ENCODE measurements at regions not wholly inside any gene's neighbourhood (a gene's known extent, or its start where the extent isn't known, plus 50 kb on each side); places are given as distances from the start of the nearest gene placed in this dataset.
A peak's percentile ranks its signal among the peaks of the same experiment; 100 is the strongest.
"Not testable (repeated sequence)": the region's sequence is repeated elsewhere in the genome, so short reads cannot be mapped to it uniquely, and the experiment has no call there.

GRCh38 chr6:27544612-27545260 is 71.8 kb upstream of the ZNF184 start:
- Histone ChIP-seq H3K36me3 (ENCODE audit: control insufficient read depth, insufficient read depth, low read length) (no peaks in the 10 kb centered on the region), H3K27me3 (ENCODE audit: control insufficient read depth, insufficient read depth, low read length, poor library complexity, severe bottlenecking) (peaks cover 63% of the 10 kb centered on the region), H3K4me1 (ENCODE audit: control insufficient read depth, insufficient read depth, low read length) (no peaks in the 10 kb centered on the region), H3K27ac (ENCODE audit: insufficient read depth, low read depth, low read length, poor library complexity, severe bottlenecking) (no peak overlapping the region), H3K9me3 (ENCODE audit: control insufficient read depth, low read length) (no peaks in the 10 kb centered on the region), H3K4me3 (ENCODE audit: insufficient read depth, low read depth, low read length) (peak overlapping the region; percentile 50)
- 0 to 1% methylated on average over 20 of the region's 20 CpGs for WGBS, 2 experiments

GRCh38 chr6:27544135-27544534 is 71.2 kb upstream of the ZNF184 start:
- WGBS, 2 experiments = 15 to 21% methylated on average over 16 to 20 of the region's 20 CpGs
- H3K9me3 ChIP-seq (ENCODE audit: control insufficient read depth, low read length); H3K27ac ChIP-seq (ENCODE audit: insufficient read depth, low read depth, low read length, poor library complexity, severe bottlenecking); H3K36me3 ChIP-seq (ENCODE audit: control insufficient read depth, insufficient read depth, low read length); H3K4me1 ChIP-seq (ENCODE audit: control insufficient read depth, insufficient read depth, low read length): not testable (repeated sequence)
- peaks cover 63% of the 10 kb centered on the region for H3K27me3 ChIP-seq (ENCODE audit: control insufficient read depth, insufficient read depth, low read length, poor library complexity, severe bottlenecking)
- H3K4me3 ChIP-seq (ENCODE audit: insufficient read depth, low read depth, low read length) = peak overlapping the region; percentile 50

- peaks cover 58% of the 10 kb centered on the region for H3K27me3 ChIP-seq (ENCODE audit: control insufficient read depth, insufficient read depth, low read length, poor library complexity, severe bottlenecking)
- no peak overlapping the region for H3K4me3 ChIP-seq (ENCODE audit: insufficient read depth, low read depth, low read length)
- no peaks in the 10 kb centered on the region for H3K4me1 ChIP-seq (ENCODE audit: control insufficient read depth, insufficient read depth, low read length)
- no peak overlapping the region for H3K27ac ChIP-seq (ENCODE audit: insufficient read depth, low read depth, low read length, poor library complexity, severe bottlenecking)
- H3K9me3 ChIP-seq (ENCODE audit: control insufficient read depth, low read length) = no peaks in the 10 kb centered on the region
- WGBS, 2 experiments = 91 to 98% methylated on average over 2 of the region's 2 CpGs
- no peaks in the 10 kb centered on the region for H3K36me3 ChIP-seq (ENCODE audit: control insufficient read depth, insufficient read depth, low read length)
These were observed 69.6 kb upstream of the ZNF184 start for GRCh38 chr6:27542485-27542884.

- H3K27me3 ChIP-seq (ENCODE audit: control insufficient read depth, insufficient read depth, low read length, poor library complexity, severe bottlenecking) = peaks cover 52% of the 10 kb centered on the region
- H3K36me3 ChIP-seq (ENCODE audit: control insufficient read depth, insufficient read depth, low read length) = no peaks in the 10 kb centered on the region
- H3K4me1 ChIP-seq (ENCODE audit: control insufficient read depth, insufficient read depth, low read length) = no peaks in the 10 kb centered on the region
- no peak overlapping the region for H3K4me3 ChIP-seq (ENCODE audit: insufficient read depth, low read depth, low read length)
- no peak overlapping the region for H3K27ac ChIP-seq (ENCODE audit: insufficient read depth, low read depth, low read length, poor library complexity, severe bottlenecking)
- 30 to 41% methylated on average over 5 of the region's 5 CpGs for WGBS, 2 experiments
- H3K9me3 ChIP-seq (ENCODE audit: control insufficient read depth, low read length) = no peaks in the 10 kb centered on the region
These were observed 69.0 kb upstream of the ZNF184 start for GRCh38 chr6:27541933-27542297.

GRCh38 chr6:27541212-27541932 is 68.5 kb upstream of the ZNF184 start:
- H3K27me3 ChIP-seq (ENCODE audit: control insufficient read depth, insufficient read depth, low read length, poor library complexity, severe bottlenecking) = peaks cover 47% of the 10 kb centered on the region
- no peak overlapping the region for H3K4me3 ChIP-seq (ENCODE audit: insufficient read depth, low read depth, low read length)
- no peaks in the 10 kb centered on the region for H3K4me1 ChIP-seq (ENCODE audit: control insufficient read depth, insufficient read depth, low read length)
- H3K36me3 ChIP-seq (ENCODE audit: control insufficient read depth, insufficient read depth, low read length) = no peaks in the 10 kb centered on the region
- H3K9me3 ChIP-seq (ENCODE audit: control insufficient read depth, low read length) = no peaks in the 10 kb centered on the region
- H3K27ac ChIP-seq (ENCODE audit: insufficient read depth, low read depth, low read length, poor library complexity, severe bottlenecking) = no peak overlapping the region
- 27 to 42% methylated on average over 13 to 15 of the region's 15 CpGs for WGBS, 2 experiments

- H3K9me3 ChIP-seq (ENCODE audit: control insufficient read depth, low read length) = no peaks in the 10 kb centered on the region
- H3K36me3 ChIP-seq (ENCODE audit: control insufficient read depth, insufficient read depth, low read length) = no peaks in the 10 kb centered on the region
- peaks cover 29% of the 10 kb centered on the region for H3K27me3 ChIP-seq (ENCODE audit: control insufficient read depth, insufficient read depth, low read length, poor library complexity, severe bottlenecking)
- H3K4me3 ChIP-seq (ENCODE audit: insufficient read depth, low read depth, low read length) = peak overlapping the region; percentile 13
- no peak overlapping the region for H3K27ac ChIP-seq (ENCODE audit: insufficient read depth, low read depth, low read length, poor library complexity, severe bottlenecking)
- 58 to 62% methylated on average over 11 to 13 of the region's 13 CpGs for WGBS, 2 experiments
- H3K4me1 ChIP-seq (ENCODE audit: control insufficient read depth, insufficient read depth, low read length) = no peaks in the 10 kb centered on the region
These were observed 66.6 kb upstream of the ZNF184 start for GRCh38 chr6:27539551-27539950.

GRCh38 chr6:27532820-27533538 is 60.1 kb upstream of the ZNF184 start:
- no peaks in the 10 kb centered on the region for H3K36me3 ChIP-seq (ENCODE audit: control insufficient read depth, insufficient read depth, low read length)

GRCh38 chr6:27531772-27532459 is 59.0 kb upstream of the ZNF184 start:
- H3K27me3 ChIP-seq (ENCODE audit: control insufficient read depth, insufficient read depth, low read length, poor library complexity, severe bottlenecking) = no peaks in the 10 kb centered on the region
- no peaks in the 10 kb centered on the region for H3K36me3 ChIP-seq (ENCODE audit: control insufficient read depth, insufficient read depth, low read length)
- no peaks in the 10 kb centered on the region for H3K4me1 ChIP-seq (ENCODE audit: control insufficient read depth, insufficient read depth, low read length)
- 91% methylated on average over 17 of the region's 17 CpGs for WGBS, 2 experiments
- no peaks in the 10 kb centered on the region for H3K9me3 ChIP-seq (ENCODE audit: control insufficient read depth, low read length)
- no peak overlapping the region for H3K4me3 ChIP-seq (ENCODE audit: insufficient read depth, low read depth, low read length)
- no peak overlapping the region for H3K27ac ChIP-seq (ENCODE audit: insufficient read depth, low read depth, low read length, poor library complexity, severe bottlenecking)

More at GRCh38 chr6:27532820-27533538, 60.1 kb upstream of the ZNF184 start:
- no peaks in the 10 kb centered on the region for H3K4me1 ChIP-seq (ENCODE audit: control insufficient read depth, insufficient read depth, low read length)
- H3K27me3 ChIP-seq (ENCODE audit: control insufficient read depth, insufficient read depth, low read length, poor library complexity, severe bottlenecking) = no peaks in the 10 kb centered on the region
- H3K4me3 ChIP-seq (ENCODE audit: insufficient read depth, low read depth, low read length) = no peak overlapping the region
- H3K27ac ChIP-seq (ENCODE audit: insufficient read depth, low read depth, low read length, poor library complexity, severe bottlenecking) = no peak overlapping the region
- 64 to 72% methylated on average over 6 of the region's 7 CpGs for WGBS, 2 experiments
- no peaks in the 10 kb centered on the region for H3K9me3 ChIP-seq (ENCODE audit: control insufficient read depth, low read length)

- H3K27me3 ChIP-seq (ENCODE audit: control insufficient read depth, insufficient read depth, low read length, poor library complexity, severe bottlenecking); H3K4me3 ChIP-seq (ENCODE audit: insufficient read depth, low read depth, low read length); H3K4me1 ChIP-seq (ENCODE audit: control insufficient read depth, insufficient read depth, low read length); H3K27ac ChIP-seq (ENCODE audit: insufficient read depth, low read depth, low read length, poor library complexity, severe bottlenecking); H3K36me3 ChIP-seq (ENCODE audit: control insufficient read depth, insufficient read depth, low read length); H3K9me3 ChIP-seq (ENCODE audit: control insufficient read depth, low read length): not testable (repeated sequence)
- 94 to 95% methylated on average over 24 of the region's 24 CpGs for WGBS, 2 experiments
These were observed 56.9 kb upstream of the ZNF184 start for GRCh38 chr6:27529796-27530195.

- H3K27me3 ChIP-seq (ENCODE audit: control insufficient read depth, insufficient read depth, low read length, poor library complexity, severe bottlenecking) = no peaks in the 10 kb centered on the region
These were observed 55.8 kb upstream of the ZNF184 start for GRCh38 chr6:27528714-27529113.

More at GRCh38 chr6:27528714-27529113, 55.8 kb upstream of the ZNF184 start:
- Histone ChIP-seq H3K4me3 (ENCODE audit: insufficient read depth, low read depth, low read length) (no peak overlapping the region), H3K36me3 (ENCODE audit: control insufficient read depth, insufficient read depth, low read length) (no peaks in the 10 kb centered on the region), H3K4me1 (ENCODE audit: control insufficient read depth, insufficient read depth, low read length) (no peaks in the 10 kb centered on the region), H3K9me3 (ENCODE audit: control insufficient read depth, low read length) (no peaks in the 10 kb centered on the region), H3K27ac (ENCODE audit: insufficient read depth, low read depth, low read length, poor library complexity, severe bottlenecking) (no peak overlapping the region)

Data from ectodermal cell (in vitro differentiated cells).